ENCODE measurements at regions not wholly inside any gene's neighbourhood (a gene's known extent, or its start where the extent isn't known, plus 50 kb on each side); places are given as distances from the start of the nearest gene placed in this dataset.
A peak's percentile ranks its signal among the peaks of the same experiment; 100 is the strongest.

GRCh38 chr6:25085756-25086155, 150.0 kb upstream of the RIPOR2 start:
- H3K4me1 Mint-ChIP-seq (ENCODE audit: low read depth) = peaks cover 23% of the 10 kb centered on the region
- H3K27ac Mint-ChIP-seq = no peak overlapping the region
- no peak overlapping the region for H3K4me3 Mint-ChIP-seq
- no peaks in the 10 kb centered on the region for H3K9me3 Mint-ChIP-seq
- ATAC-seq (peak; percentile 51), DNase-seq (no peak)
- intact Hi-C loops (cut with micrococcal nuclease) = no loop called here
- CTCF ChIA-PET = interaction anchor here (0.7 to 1.5 kb wide), 4 partner anchors 15 to 58 kb away, joined by 3 to 4 read pairs (median 4); no protein-coding TSS in a partner anchor
- peaks cover 30% of the 10 kb centered on the region for H3K36me3 Mint-ChIP-seq (ENCODE audit: low read depth)
- TF ChIP-seq, protein P1, sequence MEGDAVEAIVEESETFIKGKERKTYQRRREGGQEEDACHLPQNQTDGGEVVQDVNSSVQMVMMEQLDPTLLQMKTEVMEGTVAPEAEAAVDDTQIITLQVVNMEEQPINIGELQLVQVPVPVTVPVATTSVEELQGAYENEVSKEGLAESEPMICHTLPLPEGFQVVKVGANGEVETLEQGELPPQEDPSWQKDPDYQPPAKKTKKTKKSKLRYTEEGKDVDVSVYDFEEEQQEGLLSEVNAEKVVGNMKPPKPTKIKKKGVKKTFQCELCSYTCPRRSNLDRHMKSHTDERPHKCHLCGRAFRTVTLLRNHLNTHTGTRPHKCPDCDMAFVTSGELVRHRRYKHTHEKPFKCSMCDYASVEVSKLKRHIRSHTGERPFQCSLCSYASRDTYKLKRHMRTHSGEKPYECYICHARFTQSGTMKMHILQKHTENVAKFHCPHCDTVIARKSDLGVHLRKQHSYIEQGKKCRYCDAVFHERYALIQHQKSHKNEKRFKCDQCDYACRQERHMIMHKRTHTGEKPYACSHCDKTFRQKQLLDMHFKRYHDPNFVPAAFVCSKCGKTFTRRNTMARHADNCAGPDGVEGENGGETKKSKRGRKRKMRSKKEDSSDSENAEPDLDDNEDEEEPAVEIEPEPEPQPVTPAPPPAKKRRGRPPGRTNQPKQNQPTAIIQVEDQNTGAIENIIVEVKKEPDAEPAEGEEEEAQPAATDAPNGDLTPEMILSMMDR (IDR thresholded peaks at IDR 0.05) = no peak
- no peaks in the 10 kb centered on the region for H3K27me3 Mint-ChIP-seq
- POLR2A ChIA-PET = no interaction called here

- no peaks in the 10 kb centered on the region for H3K27me3 Mint-ChIP-seq
- ATAC-seq (no peak), DNase-seq (no peak)
- peaks cover 32% of the 10 kb centered on the region for H3K36me3 Mint-ChIP-seq (ENCODE audit: low read depth)
- peaks cover 22% of the 10 kb centered on the region for H3K4me1 Mint-ChIP-seq (ENCODE audit: low read depth)
- no peaks in the 10 kb centered on the region for H3K9me3 Mint-ChIP-seq
- ChIA-PET CTCF (interaction anchor here (0.7 to 1.8 kb wide), 3 partner anchors 16 to 21 kb away, joined by 3 to 5 read pairs (median 4); no protein-coding TSS in a partner anchor), POLR2A (no interaction called here)
- H3K4me3 Mint-ChIP-seq = no peak overlapping the region
- peak overlapping the region; percentile 11 for H3K27ac Mint-ChIP-seq
- TF ChIP-seq, protein P1 (IDR thresholded peaks at IDR 0.05) = no peak
- intact Hi-C loops (cut with micrococcal nuclease) = no loop called here
Observed at GRCh38 chr6:25086500-25087091, 150.8 kb upstream of the RIPOR2 start.

DNA sequence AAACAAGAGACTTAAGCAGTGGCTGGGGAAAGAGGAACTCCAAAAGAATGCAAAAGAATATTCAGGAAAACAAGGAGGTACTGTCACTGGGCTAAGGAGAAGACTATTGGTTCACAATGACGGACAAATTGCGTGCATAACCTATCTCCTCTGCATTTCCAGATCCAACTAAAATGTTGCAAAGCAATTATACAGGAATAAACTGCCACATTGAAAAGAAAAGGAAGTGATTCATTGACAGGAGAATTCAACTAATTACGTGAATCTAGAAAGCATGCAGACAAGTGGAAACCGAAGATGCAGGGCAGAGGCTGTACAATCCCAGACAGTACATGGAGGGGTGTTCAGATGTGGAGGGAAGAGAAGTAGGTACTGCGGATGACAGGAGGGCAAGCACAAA, 152.8 kb upstream of the RIPOR2 start:
- intact Hi-C loops (cut with micrococcal nuclease) = no loop called here
- no peaks in the 10 kb centered on the region for H3K9me3 Mint-ChIP-seq
- no peak for ATAC-seq
- H3K27me3 Mint-ChIP-seq = no peaks in the 10 kb centered on the region
- TF ChIP-seq, protein P1 (IDR thresholded peaks at IDR 0.05) = no peak
- POLR2A ChIA-PET = interaction anchor here (0.6 to 1.6 kb wide), 3 partner anchors 18 to 1116 kb away, joined by 3 to 7 read pairs (median 3); no protein-coding TSS in a partner anchor
- H3K27ac Mint-ChIP-seq = no peak overlapping the region
- H3K4me3 Mint-ChIP-seq = no peak overlapping the region
- CTCF ChIA-PET = interaction anchor here (0.7 to 1.8 kb wide), 4 partner anchors 17 to 97 kb away, joined by 3 to 5 read pairs (median 4); no protein-coding TSS in a partner anchor
- H3K4me1 Mint-ChIP-seq (ENCODE audit: low read depth) = peaks cover 19% of the 10 kb centered on the region
- H3K36me3 Mint-ChIP-seq (ENCODE audit: low read depth) = peaks cover 38% of the 10 kb centered on the region
- DNase-seq = no peak

DNA sequence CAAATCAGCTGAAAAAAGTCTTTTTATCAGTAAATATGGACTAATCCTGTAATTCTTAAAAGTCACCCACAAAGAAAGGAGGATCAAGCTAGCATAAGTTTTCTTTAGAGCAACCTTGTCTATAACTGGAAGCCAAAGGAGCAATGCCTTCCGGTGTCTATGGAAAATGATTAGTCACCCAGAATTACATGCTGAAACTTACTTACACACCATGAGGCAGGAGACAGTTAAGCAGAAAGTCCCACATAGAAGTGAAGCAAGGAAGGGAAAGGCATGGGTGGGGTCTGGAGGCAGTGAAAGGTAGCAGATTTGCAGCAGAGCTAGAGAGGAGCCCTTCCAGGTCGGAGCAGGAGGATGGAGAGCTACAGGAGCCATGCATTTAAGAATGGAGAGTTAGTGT, 153.7 kb upstream of the RIPOR2 start:
- POLR2A ChIA-PET = interaction anchor here (0.7 to 2.0 kb wide), 5 partner anchors 9 to 82 kb away, joined by 3 to 7 read pairs (median 4); no protein-coding TSS in a partner anchor
- intact Hi-C loops (cut with micrococcal nuclease) = no loop called here
- no peak for ATAC-seq

GRCh38 chr6:25094726-25095125, 159.0 kb upstream of the RIPOR2 start:
- ATAC-seq (no peak), DNase-seq (no peak)
- TF ChIP-seq, protein P1 (IDR thresholded peaks at IDR 0.05) = no peak
- no peaks in the 10 kb centered on the region for H3K9me3 Mint-ChIP-seq
- CTCF ChIA-PET = no interaction called here
- H3K4me3 Mint-ChIP-seq = no peak overlapping the region
- peaks cover 1% of the 10 kb centered on the region for H3K4me1 Mint-ChIP-seq (ENCODE audit: low read depth)
- no peak overlapping the region for H3K27ac Mint-ChIP-seq
- intact Hi-C loops (cut with micrococcal nuclease) = no loop called here
- H3K27me3 Mint-ChIP-seq = no peaks in the 10 kb centered on the region
- H3K36me3 Mint-ChIP-seq (ENCODE audit: low read depth) = peaks cover 58% of the 10 kb centered on the region
- POLR2A ChIA-PET = interaction anchor here (0.9 kb wide), 1 partner anchor 23 kb away, joined by 4 read pairs; no protein-coding TSS in a partner anchor

More for the DNA sequence above, 153.7 kb upstream of the RIPOR2 start:
- Mint-ChIP-seq H3K36me3 (ENCODE audit: low read depth) (peaks cover 37% of the 10 kb centered on the region), H3K9me3 (no peaks in the 10 kb centered on the region), H3K27me3 (no peaks in the 10 kb centered on the region), H3K27ac (peak overlapping the region; percentile 53), H3K4me3 (no peak overlapping the region), H3K4me1 (ENCODE audit: low read depth) (peaks cover 17% of the 10 kb centered on the region)
- CTCF ChIA-PET = interaction anchor here (1.2 to 2.3 kb wide), 4 partner anchors 13 to 19 kb away, joined by 3 to 7 read pairs (median 4); no protein-coding TSS in a partner anchor
- no peak for DNase-seq
- TF ChIP-seq, protein P1 (IDR thresholded peaks at IDR 0.05) = no peak

Data from activated CD8-positive, alpha-beta T cell treated with anti-CD3 and anti-CD28 coated beads for 36 hours (primary cell).